ENCODE measurements at regions not wholly inside any gene's neighbourhood (a gene's known extent, or its start where the extent isn't known, plus 50 kb on each side); places are given as distances from the start of the nearest gene placed in this dataset.

DNA sequence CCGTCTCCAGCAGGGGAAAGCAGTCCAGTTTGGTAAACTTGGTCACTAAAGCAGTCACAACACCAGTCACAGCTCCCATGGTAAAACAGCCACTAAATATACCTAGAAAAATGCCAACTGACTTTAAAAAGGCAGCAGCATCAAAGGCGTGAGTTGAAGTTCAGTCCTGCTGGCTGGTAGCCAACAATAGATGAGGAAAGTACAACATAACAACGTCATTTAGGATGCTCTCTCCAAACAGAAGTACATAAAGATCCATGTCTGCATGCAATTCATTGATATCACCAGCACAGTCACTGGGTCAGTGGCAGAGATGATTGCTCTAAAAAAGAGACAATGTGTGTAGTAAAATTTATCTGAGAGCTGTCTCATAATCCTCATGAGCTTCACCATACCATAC, 59.3 kb upstream of the TMPO start:
- DNase-seq = peak; percentile 26

DNA sequence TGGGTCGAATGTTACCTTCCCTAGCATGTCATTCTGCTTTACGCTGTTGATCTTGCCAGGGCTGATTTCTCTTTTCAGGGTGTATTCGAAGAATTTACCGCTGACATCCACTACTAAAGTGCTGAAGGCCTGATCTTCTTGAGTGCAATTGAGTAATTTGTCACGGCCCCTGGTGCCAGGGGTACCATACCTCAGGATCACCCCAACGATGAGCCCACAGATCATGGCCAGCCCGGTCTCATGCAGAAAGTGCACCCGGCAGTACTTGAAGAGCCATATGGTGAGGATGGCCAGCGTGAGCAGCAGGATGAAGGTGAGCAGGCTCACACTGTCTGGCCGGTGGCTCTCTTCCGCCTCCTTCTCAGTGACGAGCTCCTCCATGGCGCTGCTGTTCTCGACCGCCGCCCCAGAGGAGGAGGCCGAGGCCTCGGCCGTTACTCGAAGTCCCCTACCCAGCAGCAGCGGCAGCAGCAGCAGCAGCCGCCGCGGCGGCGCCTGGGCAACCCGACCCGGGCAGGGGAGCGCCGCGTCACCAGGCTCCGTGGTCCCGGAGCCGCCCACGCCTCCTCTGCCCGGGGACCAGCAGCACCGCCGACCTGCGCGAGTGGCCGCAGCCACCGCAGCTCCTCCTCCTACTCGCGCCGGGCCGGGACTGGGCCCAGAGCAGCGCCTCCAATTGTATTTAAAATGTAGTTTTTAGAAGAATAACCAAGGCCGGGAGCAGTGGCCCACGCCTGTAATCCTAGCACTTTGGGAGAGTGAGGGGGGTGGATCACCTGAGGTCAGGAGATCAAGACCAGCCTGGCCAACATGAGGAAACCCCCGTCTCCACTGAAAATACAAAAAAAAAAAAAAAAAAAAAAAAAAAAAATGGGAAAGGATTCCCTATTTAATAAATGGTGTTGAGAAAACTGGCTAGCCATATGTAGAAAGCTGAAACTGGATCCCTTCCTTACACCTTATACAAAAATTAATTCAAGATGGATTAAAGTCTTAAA, 58.5 kb upstream of the TMPO start:
- peak; percentile 65 for DNase-seq

GRCh38 chr12:98464190-98464589, 51.2 kb upstream of the TMPO start:
- DNase-seq = no peak

- no peak for DNase-seq
Measured at GRCh38 chr12:98465505-98465904, 49.9 kb upstream of the TMPO start.
